Mesothelial cell of epicardium (in vitro differentiated cells): ENCODE measurements at regions not wholly inside any gene's neighbourhood (a gene's known extent, or its start where the extent isn't known, plus 50 kb on each side); places are given as distances from the start of the nearest gene placed in this dataset.

ENCODE experiments used
- DNase-seq, 2 experiments: peaks; one replicate each; pipeline ENCODE4 v3.0.0; 2021; ENCODE audit warnings: low spot score in 2 of 2; ENCODE audit not compliant: unreplicated experiment in 2 of 2
- H3K27ac Mint-ChIP-seq: 2 replicates; pipeline ENCODE4 v1.8.0; 2021; ENCODE audit warnings: mixed read lengths
- H3K27me3 Mint-ChIP-seq: 2 replicates; pipeline ENCODE4 v1.8.0; 2021; ENCODE audit warnings: low read depth, mixed read lengths
- H3K36me3 Mint-ChIP-seq: 2 replicates; pipeline ENCODE4 v1.8.0; 2021; ENCODE audit warnings: mixed read lengths
- H3K4me1 Mint-ChIP-seq: 2 replicates; pipeline ENCODE4 v1.8.0; 2021; ENCODE audit warnings: mixed read lengths
- H3K4me3 Mint-ChIP-seq: 2 replicates; pipeline ENCODE4 v1.8.0; 2021; ENCODE audit warnings: mild to moderate bottlenecking, moderate library complexity, mixed read lengths
- H3K9me3 Mint-ChIP-seq: 2 replicates; pipeline ENCODE4 v1.8.0; 2021; ENCODE audit warnings: mixed read lengths
- TF ChIP-seq, protein P1 (sequence below): fragments of 200-600 bp; sonication (generic); IDR thresholded peaks from one replicate; pipeline ENCODE4 v1.5.0; 2021; ENCODE audit warnings: antibody characterized with exemption; ENCODE audit not compliant: unreplicated experiment

- Mint-ChIP-seq H3K4me3 (no peak overlapping the region), H3K36me3 (peaks cover 2% of the 10 kb centered on the region), H3K27me3 (no peaks in the 10 kb centered on the region), H3K27ac (peak overlapping the region; percentile 81), H3K9me3 (peaks cover 2% of the 10 kb centered on the region), H3K4me1 (peaks cover 41% of the 10 kb centered on the region)
- no peak for DNase-seq
- TF ChIP-seq, protein P1, sequence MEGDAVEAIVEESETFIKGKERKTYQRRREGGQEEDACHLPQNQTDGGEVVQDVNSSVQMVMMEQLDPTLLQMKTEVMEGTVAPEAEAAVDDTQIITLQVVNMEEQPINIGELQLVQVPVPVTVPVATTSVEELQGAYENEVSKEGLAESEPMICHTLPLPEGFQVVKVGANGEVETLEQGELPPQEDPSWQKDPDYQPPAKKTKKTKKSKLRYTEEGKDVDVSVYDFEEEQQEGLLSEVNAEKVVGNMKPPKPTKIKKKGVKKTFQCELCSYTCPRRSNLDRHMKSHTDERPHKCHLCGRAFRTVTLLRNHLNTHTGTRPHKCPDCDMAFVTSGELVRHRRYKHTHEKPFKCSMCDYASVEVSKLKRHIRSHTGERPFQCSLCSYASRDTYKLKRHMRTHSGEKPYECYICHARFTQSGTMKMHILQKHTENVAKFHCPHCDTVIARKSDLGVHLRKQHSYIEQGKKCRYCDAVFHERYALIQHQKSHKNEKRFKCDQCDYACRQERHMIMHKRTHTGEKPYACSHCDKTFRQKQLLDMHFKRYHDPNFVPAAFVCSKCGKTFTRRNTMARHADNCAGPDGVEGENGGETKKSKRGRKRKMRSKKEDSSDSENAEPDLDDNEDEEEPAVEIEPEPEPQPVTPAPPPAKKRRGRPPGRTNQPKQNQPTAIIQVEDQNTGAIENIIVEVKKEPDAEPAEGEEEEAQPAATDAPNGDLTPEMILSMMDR, result no peak
Observed at GRCh38 chr4:79652232-79652631, 244.2 kb upstream of the GK2 start.

GRCh38 chr4:79651456-79651855, 243.4 kb upstream of the GK2 start:
- Mint-ChIP-seq H3K4me1 (peaks cover 41% of the 10 kb centered on the region), H3K36me3 (no peaks in the 10 kb centered on the region), H3K9me3 (no peaks in the 10 kb centered on the region), H3K27ac (peak overlapping the region; percentile 82), H3K4me3 (no peak overlapping the region), H3K27me3 (no peaks in the 10 kb centered on the region)
- TF ChIP-seq, protein P1, result no peak
- no peak for DNase-seq

DNA sequence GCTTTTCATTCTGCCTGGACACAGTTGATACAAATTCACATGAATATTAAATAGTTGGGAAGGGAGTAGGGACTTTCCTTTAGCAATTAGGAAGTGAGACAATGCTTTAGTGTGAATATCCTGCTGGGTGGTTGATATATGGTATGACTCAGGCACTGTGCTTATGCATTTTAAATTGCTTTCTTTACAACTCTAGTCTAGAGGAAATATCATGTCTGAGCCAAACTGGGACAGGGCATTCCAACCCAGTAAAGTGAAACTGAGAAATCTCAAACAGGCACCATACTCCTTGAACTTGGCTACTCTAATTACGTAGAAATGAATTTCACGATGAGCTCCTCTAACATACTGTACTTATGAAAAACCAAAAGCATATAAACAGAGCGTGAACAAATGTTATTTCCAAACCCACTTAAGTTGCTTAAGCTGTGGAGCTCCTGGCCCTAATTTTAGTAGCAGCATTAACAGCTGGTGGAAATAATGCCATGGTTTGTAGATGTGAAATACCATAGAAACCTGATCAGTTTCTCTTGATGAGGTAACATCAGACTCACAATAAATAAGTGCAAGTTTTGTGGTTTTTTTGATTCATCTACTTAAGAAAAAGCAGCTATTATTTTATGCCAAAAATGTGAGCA, 242.9 kb upstream of the GK2 start:
- peak overlapping the region; percentile 82 for H3K27ac Mint-ChIP-seq
- no peaks in the 10 kb centered on the region for H3K27me3 Mint-ChIP-seq
- DNase-seq, result no peak
- no peaks in the 10 kb centered on the region for H3K36me3 Mint-ChIP-seq
- no peaks in the 10 kb centered on the region for H3K9me3 Mint-ChIP-seq
- peaks cover 46% of the 10 kb centered on the region for H3K4me1 Mint-ChIP-seq
- TF ChIP-seq, protein P1, result no peak
- H3K4me3 Mint-ChIP-seq, result no peak overlapping the region

DNA sequence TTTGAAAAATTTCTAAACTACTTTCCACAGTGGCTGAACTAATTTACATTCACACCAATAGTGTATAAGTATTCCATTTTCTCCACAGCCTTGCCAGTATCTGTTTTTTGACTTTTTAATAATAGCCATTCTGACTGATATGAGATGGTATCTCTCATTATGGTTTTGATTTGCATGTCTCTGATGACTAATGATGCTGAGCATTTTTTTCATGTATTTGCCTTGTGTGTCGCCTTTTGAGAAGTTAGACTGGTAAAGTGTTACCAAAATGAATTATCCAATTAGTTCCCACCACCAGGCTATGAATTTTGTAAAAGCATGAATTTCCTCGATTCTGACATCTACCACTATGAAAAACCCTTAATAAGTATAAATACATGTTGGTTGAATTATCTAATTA, 242.2 kb upstream of the GK2 start:
- TF ChIP-seq, protein P1, result no peak
- Mint-ChIP-seq H3K27ac (no peak overlapping the region), H3K4me3 (no peak overlapping the region)

DNA sequence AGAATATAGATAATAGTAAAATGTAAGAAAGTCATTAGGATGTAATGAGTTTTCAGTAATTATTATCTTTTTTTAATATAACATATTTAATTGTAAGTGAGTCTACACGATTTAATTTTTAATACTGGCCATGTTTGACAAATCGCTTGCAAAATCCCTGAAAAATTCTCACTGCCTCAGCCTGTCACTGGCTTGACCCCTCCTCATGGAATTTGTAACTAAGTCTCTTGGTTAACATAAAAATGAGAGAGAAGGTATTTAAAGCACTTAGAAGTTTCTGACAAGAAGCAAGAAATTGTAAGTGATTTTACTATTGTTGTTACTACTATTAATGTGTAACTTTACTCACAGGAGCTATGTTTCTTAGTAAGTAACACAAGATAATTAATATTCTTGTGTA, 237.9 kb upstream of the GK2 start:
- Mint-ChIP-seq H3K36me3 (no peaks in the 10 kb centered on the region), H3K4me3 (no peak overlapping the region), H3K4me1 (peaks cover 24% of the 10 kb centered on the region), H3K27me3 (no peaks in the 10 kb centered on the region), H3K9me3 (no peaks in the 10 kb centered on the region), H3K27ac (no peak overlapping the region)
- DNase-seq, result no peak
- TF ChIP-seq, protein P1, result no peak

More for the DNA sequence above, 242.2 kb upstream of the GK2 start:
- Mint-ChIP-seq H3K36me3 (no peaks in the 10 kb centered on the region), H3K27me3 (no peaks in the 10 kb centered on the region), H3K9me3 (no peaks in the 10 kb centered on the region), H3K4me1 (peaks cover 51% of the 10 kb centered on the region)
- no peak for DNase-seq

DNA sequence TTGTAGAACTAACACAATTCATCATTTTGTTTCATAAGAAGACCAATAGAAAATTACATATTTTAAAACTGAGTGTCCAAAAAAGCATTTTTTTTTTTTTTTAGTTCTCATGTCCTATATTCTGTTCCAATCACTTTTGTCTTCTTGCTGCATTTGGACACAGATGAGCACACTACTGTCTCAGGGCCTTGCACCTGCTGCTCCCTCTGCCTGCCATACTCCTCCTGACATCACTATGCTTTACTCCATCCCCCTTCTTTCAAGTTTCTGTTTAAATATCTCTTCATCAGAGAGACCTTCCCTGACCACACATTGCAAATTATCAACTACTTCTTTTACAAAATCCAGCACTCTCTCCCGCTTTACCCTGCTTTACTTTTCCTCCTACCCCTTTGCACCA, 230.7 kb upstream of the GK2 start:
- DNase-seq, result no peak
- TF ChIP-seq, protein P1, result no peak
- Mint-ChIP-seq H3K27ac (no peak overlapping the region), H3K27me3 (no peaks in the 10 kb centered on the region), H3K9me3 (no peaks in the 10 kb centered on the region), H3K4me1 (peaks cover 8% of the 10 kb centered on the region), H3K4me3 (no peak overlapping the region), H3K36me3 (no peaks in the 10 kb centered on the region)
